Right atrium auricular region (tissue), 2 donors: ENCODE measurements at regions not wholly inside any gene's neighbourhood (a gene's known extent, or its start where the extent isn't known, plus 50 kb on each side); places are given as distances from the start of the nearest gene placed in this dataset.

Source experiments
- DNase-seq: peaks from one replicate; pipeline ENCODE4 v3.0.0-alpha.2; 2019; ENCODE audit warnings: low spot score
- H3K27ac ChIP-seq, 2 donors: fragments of 200-600 bp; sonication (generic); 1 replicate in 1 of 2; 2 replicates in 1 of 2; pipeline ENCODE4 v1.5.1; 2016 to 2019
- H3K27me3 ChIP-seq, 2 donors: fragments of 200-600 bp; sonication (generic); one replicate each; pipeline versions ENCODE4 v1.5.1 to v1.6.0; 2017 to 2019
- H3K36me3 ChIP-seq: fragments of 200-600 bp; sonication (generic); one replicate; pipeline ENCODE4 v1.5.1; 2016
- H3K4me1 ChIP-seq, 2 donors: fragments of 200-600 bp; sonication (generic); one replicate each; pipeline versions ENCODE4 v1.5.1 to v1.6.0; 2017 to 2019
- H3K4me3 ChIP-seq, 2 donors: fragments of 200-600 bp; sonication (generic); 1 replicate in 1 of 2; 2 replicates in 1 of 2; pipeline ENCODE4 v1.5.1; 2017 to 2019; ENCODE audit warnings: mild to moderate bottlenecking in 1 of 2, moderate library complexity in 1 of 2
- H3K9me3 ChIP-seq, 2 donors: fragments of 200-600 bp; sonication (generic); one replicate each; pipeline ENCODE4 v1.5.1; 2019
- TF ChIP-seq, protein P1 (sequence below), 2 donors: fragments of 200-600 bp; sonication (generic); IDR thresholded peaks; one replicate each; pipeline ENCODE4 v1.5.1; 2019; ENCODE audit warnings: antibody characterized with exemption in 2 of 2

GRCh38 chr20:6515261-6515660 lies 252.2 kb upstream of the BMP2 start:
- DNase-seq, result no peak
- TF ChIP-seq, protein P1, sequence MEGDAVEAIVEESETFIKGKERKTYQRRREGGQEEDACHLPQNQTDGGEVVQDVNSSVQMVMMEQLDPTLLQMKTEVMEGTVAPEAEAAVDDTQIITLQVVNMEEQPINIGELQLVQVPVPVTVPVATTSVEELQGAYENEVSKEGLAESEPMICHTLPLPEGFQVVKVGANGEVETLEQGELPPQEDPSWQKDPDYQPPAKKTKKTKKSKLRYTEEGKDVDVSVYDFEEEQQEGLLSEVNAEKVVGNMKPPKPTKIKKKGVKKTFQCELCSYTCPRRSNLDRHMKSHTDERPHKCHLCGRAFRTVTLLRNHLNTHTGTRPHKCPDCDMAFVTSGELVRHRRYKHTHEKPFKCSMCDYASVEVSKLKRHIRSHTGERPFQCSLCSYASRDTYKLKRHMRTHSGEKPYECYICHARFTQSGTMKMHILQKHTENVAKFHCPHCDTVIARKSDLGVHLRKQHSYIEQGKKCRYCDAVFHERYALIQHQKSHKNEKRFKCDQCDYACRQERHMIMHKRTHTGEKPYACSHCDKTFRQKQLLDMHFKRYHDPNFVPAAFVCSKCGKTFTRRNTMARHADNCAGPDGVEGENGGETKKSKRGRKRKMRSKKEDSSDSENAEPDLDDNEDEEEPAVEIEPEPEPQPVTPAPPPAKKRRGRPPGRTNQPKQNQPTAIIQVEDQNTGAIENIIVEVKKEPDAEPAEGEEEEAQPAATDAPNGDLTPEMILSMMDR (IDR thresholded peaks at IDR 0.05), result no peak

DNA sequence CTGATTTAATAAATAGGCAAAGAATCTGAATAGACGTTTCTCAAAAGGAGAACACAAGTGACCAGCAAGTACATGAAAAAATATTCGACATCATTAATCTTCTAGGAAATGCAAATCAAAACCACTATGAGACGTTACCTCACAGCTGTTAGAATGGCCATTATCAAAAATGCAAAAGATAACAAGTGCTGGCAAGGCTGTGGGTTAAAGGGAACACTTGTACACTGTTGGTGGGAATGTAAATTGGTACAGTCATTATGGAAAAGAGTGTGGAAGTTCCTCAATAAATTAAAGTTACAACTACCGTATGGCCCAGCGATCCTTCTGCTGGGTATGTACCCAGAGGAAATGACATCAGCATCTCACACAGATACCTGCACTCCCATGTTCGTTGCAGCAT lies 253.9 kb upstream of the BMP2 start:
- peaks cover 0 to 7% of the 10 kb centered on the region in 2 donors for H3K9me3 ChIP-seq
- no peak for DNase-seq
- TF ChIP-seq, protein P1 (IDR thresholded peaks at IDR 0.05), result no peak
- H3K27ac ChIP-seq, result no peak overlapping the region
- H3K27me3 ChIP-seq, result no peaks in the 10 kb centered on the region
- no peaks in the 10 kb centered on the region for H3K36me3 ChIP-seq
- H3K4me3 ChIP-seq, result no peak overlapping the region
- H3K4me1 ChIP-seq, result no peaks in the 10 kb centered on the region

More at GRCh38 chr20:6515261-6515660, 252.2 kb upstream of the BMP2 start:
- Histone ChIP-seq H3K4me1 (no peaks in the 10 kb centered on the region), H3K36me3 (no peaks in the 10 kb centered on the region), H3K4me3 (no peak overlapping the region), H3K9me3 (peaks cover 0 to 5% of the 10 kb centered on the region in 2 donors), H3K27me3 (no peaks in the 10 kb centered on the region), H3K27ac (no peak overlapping the region)

DNA sequence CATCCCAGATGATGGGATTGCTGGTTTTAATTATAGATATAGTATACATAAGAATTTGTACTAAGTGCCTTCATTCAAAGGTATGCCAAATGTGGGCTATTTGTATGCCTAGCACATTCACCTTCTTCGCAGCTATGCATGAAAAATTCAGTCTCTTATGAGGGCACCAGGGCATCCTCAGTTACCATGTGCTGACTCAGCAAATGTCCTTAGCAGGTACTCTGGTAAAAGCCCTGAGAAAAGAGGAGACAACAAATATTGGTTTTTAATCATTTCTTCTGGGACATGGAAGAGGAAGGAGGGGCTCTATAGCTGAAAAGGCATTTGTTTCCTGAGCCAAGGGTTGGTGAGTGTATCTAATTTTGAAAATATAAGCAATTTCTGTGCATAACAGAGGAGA lies 258.1 kb upstream of the BMP2 start:
- no peak overlapping the region for H3K4me3 ChIP-seq
- peaks cover 0 to 7% of the 10 kb centered on the region in 2 donors for H3K9me3 ChIP-seq
- H3K27ac ChIP-seq, result no peak overlapping the region
- H3K4me1 ChIP-seq, result no peaks in the 10 kb centered on the region
- no peak for DNase-seq
- TF ChIP-seq, protein P1 (IDR thresholded peaks at IDR 0.05), result no peak
- H3K27me3 ChIP-seq, result no peaks in the 10 kb centered on the region
- no peaks in the 10 kb centered on the region for H3K36me3 ChIP-seq

DNA sequence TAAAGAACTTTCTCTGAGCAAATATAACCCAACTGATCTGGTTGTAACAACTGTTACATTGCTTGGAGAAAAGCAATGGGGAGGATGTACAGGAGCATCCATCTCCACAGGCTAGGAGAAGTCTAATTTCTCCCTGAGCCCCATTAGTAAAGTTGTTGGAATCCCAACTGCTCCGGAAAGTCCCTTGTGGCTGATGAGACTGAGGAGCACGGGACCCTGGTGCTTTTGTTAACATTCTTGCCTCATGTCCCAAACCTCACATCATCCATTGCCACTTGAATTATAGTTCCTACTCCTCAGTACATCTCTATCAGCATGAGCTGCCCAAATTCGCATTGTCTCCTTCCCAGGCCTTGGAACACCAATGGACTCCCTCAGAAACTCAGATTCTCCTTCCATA lies 260.6 kb upstream of the BMP2 start:
- DNase-seq, result no peak
- H3K9me3 ChIP-seq, result peaks cover 0 to 7% of the 10 kb centered on the region in 2 donors
- no peaks in the 10 kb centered on the region for H3K27me3 ChIP-seq
- H3K36me3 ChIP-seq, result no peaks in the 10 kb centered on the region
- TF ChIP-seq, protein P1 (IDR thresholded peaks at IDR 0.05), result no peak
- no peak overlapping the region for H3K4me3 ChIP-seq
- no peak overlapping the region for H3K27ac ChIP-seq
- peaks cover 0 to 8% of the 10 kb centered on the region in 2 donors for H3K4me1 ChIP-seq

DNA sequence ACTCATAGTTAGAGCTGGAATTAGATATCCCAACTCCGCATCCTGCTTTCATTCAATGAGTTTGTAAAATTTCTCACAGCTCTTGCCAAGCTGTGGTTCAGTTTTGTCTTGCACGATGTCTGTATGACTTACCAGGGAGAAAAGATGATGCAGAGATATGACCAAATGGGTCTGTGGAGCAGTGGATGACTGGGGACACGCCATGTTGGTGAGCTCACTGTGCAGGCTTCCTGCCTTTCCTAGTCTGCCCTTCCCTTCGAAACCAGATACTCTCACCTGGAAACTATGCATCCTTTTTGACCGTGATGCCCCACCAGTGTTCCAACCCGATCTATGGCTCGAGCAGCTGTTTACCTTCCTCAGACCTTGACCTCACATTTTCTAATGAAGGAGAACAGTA lies 262.7 kb upstream of the BMP2 start:
- no peaks in the 10 kb centered on the region for H3K27me3 ChIP-seq
- H3K27ac ChIP-seq, result no peak overlapping the region
- H3K36me3 ChIP-seq, result no peaks in the 10 kb centered on the region
- peaks cover 0 to 5% of the 10 kb centered on the region in 2 donors for H3K9me3 ChIP-seq
- peaks cover 0 to 8% of the 10 kb centered on the region in 2 donors for H3K4me1 ChIP-seq
- DNase-seq, result no peak
- TF ChIP-seq, protein P1 (IDR thresholded peaks at IDR 0.05), result no peak
- no peak overlapping the region for H3K4me3 ChIP-seq

- H3K27ac ChIP-seq, result no peak overlapping the region
- H3K4me1 ChIP-seq, result peaks cover 0 to 8% of the 10 kb centered on the region in 2 donors
- no peak for DNase-seq
- H3K4me3 ChIP-seq, result no peak overlapping the region
- no peaks in the 10 kb centered on the region for H3K9me3 ChIP-seq
- H3K27me3 ChIP-seq, result no peaks in the 10 kb centered on the region
- TF ChIP-seq, protein P1 (IDR thresholded peaks at IDR 0.05), result no peak
- H3K36me3 ChIP-seq, result no peaks in the 10 kb centered on the region
Observed at GRCh38 chr20:6504179-6504578, 263.3 kb upstream of the BMP2 start.
